ENCODE measurements at regions not wholly inside any gene's neighbourhood (a gene's known extent, or its start where the extent isn't known, plus 50 kb on each side); places are given as distances from the start of the nearest gene placed in this dataset.

- DNase-seq (ENCODE audit: low read depth) = no peak
Measured at GRCh38 chr2:145043399-145043834, 523.5 kb upstream of the ZEB2 start.

GRCh38 chr2:145041706-145042105 is 521.8 kb upstream of the ZEB2 start:
- no peak for DNase-seq (ENCODE audit: low read depth)

GRCh38 chr2:145040433-145040832 is 520.5 kb upstream of the ZEB2 start:
- no peak for DNase-seq (ENCODE audit: low read depth)

GRCh38 chr2:145038041-145038525 is 518.2 kb upstream of the ZEB2 start:
- DNase-seq (ENCODE audit: low read depth) = no peak

- DNase-seq (ENCODE audit: low read depth) = no peak
Measured at GRCh38 chr2:145036421-145037011, 516.6 kb upstream of the ZEB2 start.

GRCh38 chr2:145034511-145034910 is 514.6 kb upstream of the ZEB2 start:
- no peak for DNase-seq (ENCODE audit: low read depth)

GRCh38 chr2:145033438-145033837 is 513.5 kb upstream of the ZEB2 start:
- no peak for DNase-seq (ENCODE audit: low read depth)

GRCh38 chr2:145032791-145033190 is 512.9 kb upstream of the ZEB2 start:
- DNase-seq (ENCODE audit: low read depth) = no peak

- no peak for DNase-seq (ENCODE audit: low read depth)
Measured at GRCh38 chr2:145029873-145030272, 510.0 kb upstream of the ZEB2 start.

GRCh38 chr2:145029081-145029480 is 509.2 kb upstream of the ZEB2 start:
- no peak for DNase-seq (ENCODE audit: low read depth)

GRCh38 chr2:145028101-145028920 is 508.4 kb upstream of the ZEB2 start:
- DNase-seq (ENCODE audit: low read depth) = no peak

- no peak for DNase-seq (ENCODE audit: low read depth)
Measured at GRCh38 chr2:145026456-145027455, 506.8 kb upstream of the ZEB2 start.

GRCh38 chr2:145025382-145025781 is 505.5 kb upstream of the ZEB2 start:
- no peak for DNase-seq (ENCODE audit: low read depth)

- DNase-seq (ENCODE audit: low read depth) = no peak
Measured at GRCh38 chr2:145023334-145023934, 503.5 kb upstream of the ZEB2 start.

GRCh38 chr2:145022666-145023333 is 502.9 kb upstream of the ZEB2 start:
- no peak for DNase-seq (ENCODE audit: low read depth)

- no peak for DNase-seq (ENCODE audit: low read depth)
Measured at GRCh38 chr2:145021962-145022665, 502.2 kb upstream of the ZEB2 start.

GRCh38 chr2:145020694-145021093 is 500.8 kb upstream of the ZEB2 start:
- DNase-seq (ENCODE audit: low read depth) = no peak

GRCh38 chr2:145020139-145020538 is 500.2 kb upstream of the ZEB2 start:
- DNase-seq (ENCODE audit: low read depth) = no peak

- no peak for DNase-seq (ENCODE audit: low read depth)
Measured at GRCh38 chr2:145018502-145018901, 498.6 kb upstream of the ZEB2 start.

GRCh38 chr2:145017149-145017548 is 497.2 kb upstream of the ZEB2 start:
- no peak for DNase-seq (ENCODE audit: low read depth)

GRCh38 chr2:145016711-145017110 is 496.8 kb upstream of the ZEB2 start:
- DNase-seq (ENCODE audit: low read depth) = no peak
